NCI-H748 treated with DMSO at 0.1 percent for 48 hours (cell line): ENCODE measurements at regions not wholly inside any gene's neighbourhood (a gene's known extent, or its start where the extent isn't known, plus 50 kb on each side); places are given as distances from the start of the nearest gene placed in this dataset.
"Not testable (repeated sequence)": the region's sequence is repeated elsewhere in the genome, so short reads cannot be mapped to it uniquely, and the experiment has no call there.

Experiments used
- DNase-seq: peaks from one replicate; lab custom pipeline; 2025; lab: John Stamatoyannopoulos, UW

DNA sequence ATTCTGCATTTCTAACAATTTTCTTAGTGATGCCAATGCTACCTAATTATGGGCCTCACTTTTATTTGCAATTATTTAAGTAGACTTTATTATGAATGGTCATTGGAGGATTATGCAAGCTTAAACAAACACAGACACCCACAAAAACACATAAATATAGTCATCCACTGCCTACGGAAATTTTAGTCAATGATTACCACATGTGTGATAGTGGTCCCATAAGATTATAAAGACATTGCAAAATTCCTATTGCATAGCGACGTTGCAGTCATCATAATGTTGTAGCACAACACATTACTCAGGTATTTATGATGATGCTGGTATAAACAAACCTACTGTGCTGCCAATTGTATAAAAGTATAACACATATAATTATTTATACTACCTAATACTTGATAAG is 247.8 kb upstream of the ALCAM start:
- no peak for DNase-seq

- DNase-seq: no peak
Measured at GRCh38 chr3:105119801-105120340, 246.8 kb upstream of the ALCAM start.

DNA sequence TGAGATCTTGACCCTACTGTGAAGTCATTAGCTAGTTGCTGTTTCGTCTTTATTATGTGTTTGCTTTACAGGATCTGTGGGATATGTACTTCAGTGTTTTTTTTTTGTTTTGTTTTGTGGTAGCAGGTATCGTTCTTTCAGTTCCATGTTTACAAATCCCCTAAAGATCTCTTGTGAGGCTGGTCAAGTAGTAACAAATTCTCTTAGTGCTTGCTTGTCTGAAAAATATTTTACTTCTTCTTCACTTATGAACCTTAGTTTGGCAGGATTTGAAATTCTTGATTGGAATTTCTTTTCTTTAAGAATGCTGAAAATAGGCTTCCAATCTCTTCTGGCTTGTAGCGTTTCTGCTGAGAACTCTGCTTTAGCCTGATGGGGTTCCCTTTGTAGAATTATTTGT is 235.8 kb upstream of the ALCAM start:
- DNase-seq: no peak

DNA sequence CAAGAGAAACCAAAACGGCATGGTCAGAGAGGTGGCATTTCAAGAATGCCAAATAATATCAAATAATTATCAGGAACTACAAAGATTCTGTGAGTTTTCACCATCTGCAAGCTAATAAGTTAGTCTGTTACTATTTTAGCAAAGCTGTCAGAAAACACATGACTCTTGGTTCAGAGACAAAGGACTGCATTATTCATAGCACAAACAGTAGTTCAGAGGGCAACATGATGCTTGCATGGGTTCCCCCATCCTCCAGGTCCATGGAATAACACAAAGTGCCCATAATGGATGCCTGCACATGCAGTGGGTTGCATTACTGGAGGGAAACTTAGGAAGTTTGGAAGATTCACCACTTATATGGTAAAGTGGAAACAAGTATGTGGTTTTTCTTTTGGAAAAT is 228.8 kb upstream of the ALCAM start:
- DNase-seq: no peak

- no peak for DNase-seq
Measured at GRCh38 chr3:105139881-105140560, 226.7 kb upstream of the ALCAM start.

DNA sequence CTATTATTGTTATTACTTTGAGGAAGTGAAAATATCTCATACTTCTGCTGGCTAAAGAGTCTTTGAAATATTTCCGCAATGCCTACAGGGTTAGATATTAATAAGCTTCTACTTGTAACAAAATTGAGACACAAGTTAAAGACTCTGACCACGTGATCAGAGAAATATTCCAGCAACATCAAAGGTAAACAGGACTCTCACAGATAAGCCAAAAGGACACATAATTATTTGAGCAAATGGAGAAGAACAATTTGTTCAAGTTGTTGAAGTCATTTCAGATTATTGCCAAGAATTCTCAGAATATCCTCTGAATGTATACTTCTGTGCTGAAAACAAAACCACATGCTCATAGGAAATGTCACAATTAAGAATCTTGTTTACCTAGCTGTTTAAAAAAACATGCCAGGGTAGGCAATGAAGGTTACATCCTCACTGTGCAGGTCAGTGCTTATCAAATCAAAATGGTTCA is 225.8 kb upstream of the ALCAM start:
- no peak for DNase-seq

DNA sequence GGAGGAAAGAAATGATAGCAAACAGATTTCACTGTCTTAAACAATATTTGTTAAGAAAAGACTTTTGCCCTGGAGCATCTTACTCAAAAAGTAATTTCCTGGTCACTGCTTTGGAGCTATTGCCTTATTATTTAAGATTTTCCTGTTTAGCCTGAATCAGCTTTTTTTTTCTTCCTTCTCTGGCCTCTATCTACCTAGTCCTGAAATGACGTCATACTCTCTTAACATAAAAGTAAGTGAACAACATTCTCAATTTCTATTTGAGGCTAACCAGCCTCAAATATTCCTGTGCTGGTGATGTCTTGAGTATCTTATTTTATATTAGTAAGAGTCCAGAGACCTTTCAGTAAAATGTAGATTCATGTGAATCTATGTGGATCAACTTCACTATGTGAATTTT is 221.9 kb upstream of the ALCAM start:
- no peak for DNase-seq

- DNase-seq: no peak
Measured at GRCh38 chr3:105145511-105145910, 221.2 kb upstream of the ALCAM start.

GRCh38 chr3:105149197-105149596 is 217.5 kb upstream of the ALCAM start:
- DNase-seq: not testable (repeated sequence)

- DNase-seq: no peak
Measured at GRCh38 chr3:105152987-105153386, 213.7 kb upstream of the ALCAM start.

DNA sequence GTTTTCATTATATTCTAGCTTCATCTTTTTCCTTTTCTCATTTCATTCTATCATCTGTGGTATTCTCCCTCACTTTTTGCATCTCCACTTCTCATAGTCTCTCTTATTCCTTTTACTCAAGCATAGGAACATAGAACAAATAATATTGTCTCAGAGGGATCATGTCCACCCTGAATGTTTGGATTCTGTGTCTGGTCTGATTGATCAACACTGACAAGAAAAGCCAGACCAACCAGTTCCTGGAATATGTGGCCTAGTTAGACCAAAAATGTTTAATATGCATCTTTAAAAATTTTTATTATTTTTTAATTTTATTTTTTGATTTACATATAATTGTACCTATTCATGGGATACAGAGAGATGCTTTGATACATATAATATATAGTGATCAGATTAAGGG is 212.0 kb upstream of the ALCAM start:
- DNase-seq: no peak

GRCh38 chr3:105157067-105157765 is 209.5 kb upstream of the ALCAM start:
- no peak for DNase-seq

GRCh38 chr3:105157766-105158085 is 209.0 kb upstream of the ALCAM start:
- DNase-seq: no peak

- DNase-seq: no peak
Measured at GRCh38 chr3:105158286-105158685, 208.4 kb upstream of the ALCAM start.

DNA sequence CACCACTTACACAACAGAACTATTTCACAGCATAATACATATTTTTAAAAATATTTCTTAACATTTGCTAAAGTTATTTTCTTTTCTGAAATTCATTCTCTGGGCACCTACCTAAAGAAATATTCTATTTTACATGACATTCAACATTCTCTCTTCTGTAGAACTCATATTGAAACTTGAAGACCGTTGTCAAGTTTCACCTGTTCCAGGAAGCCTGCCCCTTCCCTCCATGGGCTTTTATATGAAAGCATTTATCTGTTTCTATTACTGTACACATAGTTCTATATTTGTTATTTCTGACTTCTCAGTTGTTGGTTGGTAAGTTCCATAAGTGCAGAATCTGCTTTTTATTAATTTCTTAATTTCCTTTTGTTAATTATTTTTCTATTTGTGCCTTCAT is 204.3 kb upstream of the ALCAM start:
- DNase-seq: no peak

DNA sequence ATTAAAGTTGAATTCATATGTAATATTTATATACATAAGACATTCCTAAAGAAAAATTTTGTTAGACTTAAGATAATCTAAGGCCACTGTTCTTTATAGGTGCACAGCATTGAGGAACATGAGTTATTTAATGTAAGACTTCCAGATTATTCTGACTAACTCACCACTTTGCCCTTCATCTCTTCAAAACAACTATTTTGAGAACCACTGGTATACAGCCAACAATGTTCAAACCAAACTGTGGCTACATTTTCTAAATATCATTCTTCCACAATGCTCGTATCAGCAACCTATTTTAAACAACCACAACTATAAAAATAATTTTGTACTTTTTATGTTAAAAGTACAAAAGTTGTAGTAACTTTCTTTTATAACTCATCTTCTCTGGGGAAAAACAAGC is 199.8 kb upstream of the ALCAM start:
- no peak for DNase-seq

GRCh38 chr3:105170423-105170822 is 196.3 kb upstream of the ALCAM start:
- no peak for DNase-seq

- no peak for DNase-seq
Measured at GRCh38 chr3:105174017-105174615, 192.6 kb upstream of the ALCAM start.

- DNase-seq: no peak
Measured at GRCh38 chr3:105177576-105177975, 189.1 kb upstream of the ALCAM start.

GRCh38 chr3:105187344-105187743 is 179.4 kb upstream of the ALCAM start:
- no peak for DNase-seq

DNA sequence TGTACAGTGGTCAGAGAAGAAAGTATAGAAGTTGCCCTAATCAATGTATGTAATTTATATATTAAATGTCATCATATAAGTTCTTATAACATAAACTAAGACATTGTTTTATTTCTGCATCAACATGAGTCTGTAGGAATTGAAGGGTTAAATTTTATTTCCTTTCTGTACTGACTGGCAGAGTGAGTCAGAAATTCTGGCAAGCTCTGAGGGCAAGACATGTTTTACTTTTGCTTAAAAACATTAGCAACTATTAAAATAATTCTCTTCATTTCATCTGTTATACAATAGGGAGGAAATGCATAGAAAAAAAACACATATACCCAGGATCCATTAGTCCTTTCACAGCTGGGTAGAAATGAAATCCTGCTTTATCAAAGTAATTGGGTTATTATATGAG is 171.4 kb upstream of the ALCAM start:
- DNase-seq: no peak

DNA sequence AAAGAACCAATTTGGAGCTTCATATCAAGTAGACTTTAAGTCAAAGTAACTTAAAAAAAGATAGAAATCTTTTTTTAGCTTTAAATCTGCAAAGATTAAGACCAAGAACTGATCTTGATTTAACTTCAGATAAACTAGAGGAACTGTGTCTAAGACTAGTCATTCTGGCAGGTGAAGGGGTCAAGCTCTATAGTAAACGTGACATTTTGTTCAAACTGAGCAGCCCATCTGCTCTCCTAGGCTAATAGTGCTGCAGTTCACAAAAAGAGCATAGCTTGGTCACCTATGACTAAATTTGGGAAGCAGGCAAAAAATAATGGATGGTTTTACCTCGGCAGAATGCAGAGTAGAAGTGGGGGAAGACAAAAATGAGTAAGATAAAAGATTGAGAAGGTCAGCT is 168.8 kb upstream of the ALCAM start:
- DNase-seq: no peak

DNA sequence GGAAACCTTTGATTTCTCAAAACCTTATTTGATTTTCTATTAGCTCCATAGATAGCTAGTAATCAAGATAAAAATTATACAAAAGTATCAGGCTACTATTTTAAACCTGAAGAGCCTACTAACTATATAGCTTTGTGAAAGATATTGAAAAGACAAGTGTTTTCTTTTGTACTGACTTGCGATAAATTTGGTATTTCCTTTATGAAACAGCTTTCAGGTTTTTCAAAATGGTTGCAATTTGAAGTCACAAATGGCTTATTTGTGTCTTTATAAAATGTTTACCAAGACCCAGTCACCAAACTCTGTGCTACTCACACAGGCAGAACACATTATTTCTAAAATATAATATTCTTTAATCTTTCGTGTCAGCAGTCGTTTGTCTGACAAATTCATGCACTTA is 167.5 kb upstream of the ALCAM start:
- no peak for DNase-seq
